ENCODE measurements at regions not wholly inside any gene's neighbourhood (a gene's known extent, or its start where the extent isn't known, plus 50 kb on each side); places are given as distances from the start of the nearest gene placed in this dataset.

DNA sequence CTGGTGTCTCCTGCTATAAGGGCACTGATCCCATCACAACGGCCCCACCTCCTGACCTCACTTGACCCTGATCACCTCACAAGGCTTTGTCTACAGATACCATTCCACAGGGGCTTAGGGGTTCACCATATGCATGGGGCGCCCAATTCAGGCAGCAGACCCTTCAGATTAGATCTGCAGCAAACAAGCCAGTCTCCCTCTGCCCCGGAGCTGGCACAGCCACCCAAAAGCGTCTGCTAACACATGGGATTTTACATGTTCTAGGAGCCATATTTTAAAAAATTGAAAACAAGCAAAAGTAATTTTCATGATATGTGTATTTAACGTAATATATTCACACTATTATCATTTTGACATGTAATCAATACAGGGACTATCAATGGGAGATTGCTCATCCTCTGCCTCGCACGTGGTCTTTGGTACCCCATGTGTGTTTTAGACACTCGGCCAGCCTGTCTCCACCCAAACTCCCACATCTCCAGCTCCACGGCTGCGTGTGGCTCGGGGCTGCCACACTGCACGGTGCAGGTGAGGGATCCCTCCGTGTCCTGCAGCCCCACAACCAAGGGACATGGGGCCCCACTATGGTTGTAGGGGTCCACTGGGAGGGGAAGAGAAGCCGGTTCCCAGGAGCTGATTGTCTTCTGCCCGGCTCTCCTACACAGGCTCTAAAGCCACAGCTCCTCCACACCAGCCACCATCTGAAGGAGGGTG, 107.6 kb downstream of the RBFOX3 start:
- TF ChIP-seq, protein P1, sequence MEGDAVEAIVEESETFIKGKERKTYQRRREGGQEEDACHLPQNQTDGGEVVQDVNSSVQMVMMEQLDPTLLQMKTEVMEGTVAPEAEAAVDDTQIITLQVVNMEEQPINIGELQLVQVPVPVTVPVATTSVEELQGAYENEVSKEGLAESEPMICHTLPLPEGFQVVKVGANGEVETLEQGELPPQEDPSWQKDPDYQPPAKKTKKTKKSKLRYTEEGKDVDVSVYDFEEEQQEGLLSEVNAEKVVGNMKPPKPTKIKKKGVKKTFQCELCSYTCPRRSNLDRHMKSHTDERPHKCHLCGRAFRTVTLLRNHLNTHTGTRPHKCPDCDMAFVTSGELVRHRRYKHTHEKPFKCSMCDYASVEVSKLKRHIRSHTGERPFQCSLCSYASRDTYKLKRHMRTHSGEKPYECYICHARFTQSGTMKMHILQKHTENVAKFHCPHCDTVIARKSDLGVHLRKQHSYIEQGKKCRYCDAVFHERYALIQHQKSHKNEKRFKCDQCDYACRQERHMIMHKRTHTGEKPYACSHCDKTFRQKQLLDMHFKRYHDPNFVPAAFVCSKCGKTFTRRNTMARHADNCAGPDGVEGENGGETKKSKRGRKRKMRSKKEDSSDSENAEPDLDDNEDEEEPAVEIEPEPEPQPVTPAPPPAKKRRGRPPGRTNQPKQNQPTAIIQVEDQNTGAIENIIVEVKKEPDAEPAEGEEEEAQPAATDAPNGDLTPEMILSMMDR (IDR thresholded peaks at IDR 0.05; ENCODE audit: control insufficient read depth, insufficient read depth, low read depth, low read length, missing control alignments), result no peak
- DNase-seq (ENCODE audit: low read depth), result no peak
- H3K4me3 ChIP-seq (ENCODE audit: control insufficient read depth, low read depth, low read length), result no peak overlapping the region

DNA sequence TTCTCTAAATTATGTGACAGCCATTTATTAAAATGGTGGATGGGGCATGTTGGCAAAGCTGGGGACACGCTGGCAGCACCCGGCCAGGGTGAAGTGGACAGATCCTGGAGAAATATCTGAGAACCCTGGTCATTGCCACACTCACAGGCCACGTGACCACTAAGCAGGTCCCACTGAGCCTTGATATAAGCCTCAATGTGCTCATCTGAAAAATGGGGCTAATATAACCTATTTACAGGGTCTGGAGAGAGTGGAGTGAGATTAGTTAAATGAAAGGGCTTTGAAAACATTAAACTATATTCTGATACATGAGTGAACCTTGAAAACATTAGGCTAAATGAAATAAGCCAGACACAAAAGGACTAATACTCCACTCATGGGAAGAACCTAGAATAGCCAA, 108.9 kb downstream of the RBFOX3 start:
- TF ChIP-seq, protein P1 (IDR thresholded peaks at IDR 0.05; ENCODE audit: control insufficient read depth, insufficient read depth, low read depth, low read length, missing control alignments), result no peak
- H3K4me3 ChIP-seq (ENCODE audit: control insufficient read depth, low read depth, low read length), result no peak overlapping the region
- no peak for DNase-seq (ENCODE audit: low read depth)

DNA sequence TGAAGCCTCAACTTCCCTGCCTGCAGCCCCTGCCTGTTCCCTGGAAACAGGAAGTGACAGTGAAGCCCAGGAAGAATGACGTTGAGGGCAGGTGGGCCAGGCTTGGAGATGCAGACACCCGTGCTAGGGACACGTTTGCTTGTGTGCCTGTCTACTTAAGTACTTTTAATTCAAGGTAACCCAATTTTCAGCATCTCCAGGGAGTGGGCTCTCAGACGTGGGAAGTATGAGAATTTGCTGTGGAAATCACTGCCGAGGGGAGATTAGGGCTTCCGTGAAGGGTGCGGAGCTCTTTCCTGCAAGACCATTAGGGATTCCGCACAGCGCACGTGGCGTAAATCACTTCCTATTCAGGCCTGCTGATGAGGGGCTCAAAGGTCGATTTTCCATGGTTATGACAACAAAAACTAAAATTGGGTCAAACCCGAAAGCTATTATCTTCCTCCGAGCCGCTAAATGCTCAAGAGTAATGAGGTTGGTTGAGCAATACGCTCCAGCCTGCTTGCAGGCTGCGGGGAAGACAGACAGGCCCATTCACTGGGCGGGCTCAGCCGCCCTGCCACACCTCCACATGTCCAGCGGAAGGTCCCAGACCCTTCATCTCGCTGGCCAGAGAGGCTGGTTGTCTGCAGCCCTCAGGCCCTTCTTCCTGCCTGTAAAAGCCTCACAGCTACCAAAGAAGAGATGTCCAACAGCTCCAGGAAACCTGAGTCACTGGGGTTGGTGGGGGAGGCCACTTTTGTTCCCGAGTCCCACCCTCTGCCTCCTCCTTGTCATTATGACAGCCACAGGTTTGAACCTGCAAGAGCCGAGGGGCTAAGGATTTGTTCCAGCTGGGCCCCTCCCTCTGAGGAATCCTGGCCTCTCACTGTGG, 109.9 kb downstream of the RBFOX3 start:
- TF ChIP-seq, protein P1 (IDR thresholded peaks at IDR 0.05; ENCODE audit: control insufficient read depth, insufficient read depth, low read depth, low read length, missing control alignments), result no peak
- H3K4me3 ChIP-seq (ENCODE audit: control insufficient read depth, low read depth, low read length), result no peak overlapping the region
- no peak for DNase-seq (ENCODE audit: low read depth)

DNA sequence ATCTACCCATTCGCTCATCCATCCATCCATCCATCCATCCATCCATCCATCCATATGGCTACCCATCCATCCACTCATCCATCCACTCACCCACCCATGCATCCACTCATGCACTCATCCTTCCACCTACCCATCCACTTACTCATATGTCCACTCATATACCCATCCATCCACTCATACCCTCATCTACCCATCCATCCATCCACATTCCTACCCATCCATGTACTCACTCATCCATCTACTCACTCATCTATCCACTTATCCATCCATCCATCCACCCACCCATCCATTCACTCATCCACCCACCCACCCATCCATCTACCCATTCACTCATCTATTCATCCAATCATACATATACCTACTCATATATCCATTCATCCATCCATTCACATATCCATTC, 112.0 kb downstream of the RBFOX3 start:
- no peak for DNase-seq (ENCODE audit: low read depth)
- TF ChIP-seq, protein P1 (IDR thresholded peaks at IDR 0.05; ENCODE audit: control insufficient read depth, insufficient read depth, low read depth, low read length, missing control alignments), result no peak

DNA sequence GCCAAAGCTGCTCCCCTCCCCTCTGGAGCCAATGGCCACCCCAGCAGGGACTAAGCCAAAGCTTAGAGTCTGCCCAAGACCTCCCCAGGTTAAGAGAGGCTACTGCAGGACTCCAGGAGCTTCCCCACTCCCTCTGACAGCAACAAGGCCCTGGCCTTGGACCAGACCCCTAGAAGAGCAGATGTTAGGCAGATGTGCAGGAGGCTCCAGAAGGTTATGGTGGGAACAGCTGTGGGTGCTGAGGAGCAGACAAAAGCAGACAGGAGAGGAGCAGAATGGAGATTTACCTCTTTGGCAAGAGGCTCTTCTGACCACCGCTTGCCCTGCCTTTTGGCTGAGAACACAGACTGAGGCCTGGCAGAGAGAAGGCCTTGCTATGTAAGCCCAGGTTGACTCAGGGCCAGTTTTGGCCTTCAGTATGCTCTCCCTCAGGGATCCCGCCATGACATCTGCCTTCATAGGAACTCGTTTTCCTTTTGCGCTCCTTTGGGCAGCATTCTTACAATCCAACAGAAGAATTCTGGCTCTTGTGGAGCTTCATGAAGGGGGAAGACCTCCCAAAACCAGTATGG, 113.0 kb downstream of the RBFOX3 start:
- H3K4me3 ChIP-seq (ENCODE audit: control insufficient read depth, low read depth, low read length), result no peak overlapping the region
- TF ChIP-seq, protein P1 (IDR thresholded peaks at IDR 0.05; ENCODE audit: control insufficient read depth, insufficient read depth, low read depth, low read length, missing control alignments), result no peak
- no peak for DNase-seq (ENCODE audit: low read depth)

More for the DNA sequence above, 112.0 kb downstream of the RBFOX3 start:
- H3K4me3 ChIP-seq (ENCODE audit: control insufficient read depth, low read depth, low read length), result no peak overlapping the region

DNA sequence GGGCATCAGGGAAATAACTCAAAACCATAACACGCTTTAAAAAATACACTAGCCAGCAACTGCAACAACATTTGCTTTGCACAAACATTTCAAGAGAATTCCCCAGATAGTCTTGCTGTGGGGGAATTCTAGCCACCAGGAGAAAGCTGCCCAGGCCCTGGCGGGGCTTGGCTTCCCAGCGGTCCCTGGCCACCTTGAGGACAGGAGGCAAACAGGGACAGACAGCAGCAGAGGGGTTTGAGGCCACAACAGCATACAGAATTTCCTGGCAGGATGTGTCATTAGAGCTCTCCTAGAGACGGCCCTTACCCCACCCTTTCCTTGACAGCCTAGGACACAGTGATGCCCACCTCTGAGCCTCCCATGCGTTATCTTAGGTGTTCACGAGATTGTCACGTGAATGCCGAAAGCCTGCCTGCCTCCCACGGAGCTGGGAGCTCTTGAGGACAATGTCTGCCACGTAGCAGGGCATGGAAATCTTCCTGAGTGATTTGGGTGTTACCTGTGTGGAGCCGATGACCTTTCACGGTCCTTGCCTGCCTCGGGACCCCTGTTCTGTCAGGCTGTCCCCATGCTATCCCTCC, 114.3 kb downstream of the RBFOX3 start:
- TF ChIP-seq, protein P1 (IDR thresholded peaks at IDR 0.05; ENCODE audit: control insufficient read depth, insufficient read depth, low read depth, low read length, missing control alignments), result no peak
- H3K4me3 ChIP-seq (ENCODE audit: control insufficient read depth, low read depth, low read length), result no peak overlapping the region
- DNase-seq (ENCODE audit: low read depth), result no peak

Measured in AG09309 (cell line).